22Rv1 (cell line): ENCODE measurements at regions not wholly inside any gene's neighbourhood (a gene's known extent, or its start where the extent isn't known, plus 50 kb on each side); places are given as distances from the start of the nearest gene placed in this dataset.

ENCODE experiments used
- ZFX ChIP-seq: fragments of 450-650 bp; IDR thresholded peaks from 2 replicates; pipeline ENCODE4 v1.6.1; 2017; ENCODE audit warnings: antibody characterized with exemption, borderline replicate concordance
- TF ChIP-seq, protein P1 (sequence below): fragments of 450-650 bp; IDR thresholded peaks from 2 replicates; pipeline ENCODE4 v1.5.1; 2017; ENCODE audit warnings: mild to moderate bottlenecking

GRCh38 chr2:223262946-223263345 lies 211.0 kb downstream of the KCNE4 start:
- TF ChIP-seq, protein P1, sequence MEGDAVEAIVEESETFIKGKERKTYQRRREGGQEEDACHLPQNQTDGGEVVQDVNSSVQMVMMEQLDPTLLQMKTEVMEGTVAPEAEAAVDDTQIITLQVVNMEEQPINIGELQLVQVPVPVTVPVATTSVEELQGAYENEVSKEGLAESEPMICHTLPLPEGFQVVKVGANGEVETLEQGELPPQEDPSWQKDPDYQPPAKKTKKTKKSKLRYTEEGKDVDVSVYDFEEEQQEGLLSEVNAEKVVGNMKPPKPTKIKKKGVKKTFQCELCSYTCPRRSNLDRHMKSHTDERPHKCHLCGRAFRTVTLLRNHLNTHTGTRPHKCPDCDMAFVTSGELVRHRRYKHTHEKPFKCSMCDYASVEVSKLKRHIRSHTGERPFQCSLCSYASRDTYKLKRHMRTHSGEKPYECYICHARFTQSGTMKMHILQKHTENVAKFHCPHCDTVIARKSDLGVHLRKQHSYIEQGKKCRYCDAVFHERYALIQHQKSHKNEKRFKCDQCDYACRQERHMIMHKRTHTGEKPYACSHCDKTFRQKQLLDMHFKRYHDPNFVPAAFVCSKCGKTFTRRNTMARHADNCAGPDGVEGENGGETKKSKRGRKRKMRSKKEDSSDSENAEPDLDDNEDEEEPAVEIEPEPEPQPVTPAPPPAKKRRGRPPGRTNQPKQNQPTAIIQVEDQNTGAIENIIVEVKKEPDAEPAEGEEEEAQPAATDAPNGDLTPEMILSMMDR: no peak
- TF ChIP-seq ZFX: no peak
